Umbilical cord (tissue), 1 donor: ENCODE measurements at regions not wholly inside any gene's neighbourhood (a gene's known extent, or its start where the extent isn't known, plus 50 kb on each side); places are given as distances from the start of the nearest gene placed in this dataset.
"Not testable (repeated sequence)": the region's sequence is repeated elsewhere in the genome, so short reads cannot be mapped to it uniquely, and the experiment has no call there.

Experiments
- DNase-seq: peaks from one replicate; pipeline ENCODE4 v3.0.0-alpha.2; 2015; ENCODE audit warnings: low spot score

GRCh38 chr3:193954752-193955151 is 181.2 kb upstream of the HES1 start:
- DNase-seq, result no peak

GRCh38 chr3:193955719-193956118 is 180.2 kb upstream of the HES1 start:
- DNase-seq, result no peak

GRCh38 chr3:193959861-193960260 is 176.1 kb upstream of the HES1 start:
- no peak for DNase-seq

GRCh38 chr3:193960487-193961274 is 175.3 kb upstream of the HES1 start:
- DNase-seq, result peak; percentile 96

DNA sequence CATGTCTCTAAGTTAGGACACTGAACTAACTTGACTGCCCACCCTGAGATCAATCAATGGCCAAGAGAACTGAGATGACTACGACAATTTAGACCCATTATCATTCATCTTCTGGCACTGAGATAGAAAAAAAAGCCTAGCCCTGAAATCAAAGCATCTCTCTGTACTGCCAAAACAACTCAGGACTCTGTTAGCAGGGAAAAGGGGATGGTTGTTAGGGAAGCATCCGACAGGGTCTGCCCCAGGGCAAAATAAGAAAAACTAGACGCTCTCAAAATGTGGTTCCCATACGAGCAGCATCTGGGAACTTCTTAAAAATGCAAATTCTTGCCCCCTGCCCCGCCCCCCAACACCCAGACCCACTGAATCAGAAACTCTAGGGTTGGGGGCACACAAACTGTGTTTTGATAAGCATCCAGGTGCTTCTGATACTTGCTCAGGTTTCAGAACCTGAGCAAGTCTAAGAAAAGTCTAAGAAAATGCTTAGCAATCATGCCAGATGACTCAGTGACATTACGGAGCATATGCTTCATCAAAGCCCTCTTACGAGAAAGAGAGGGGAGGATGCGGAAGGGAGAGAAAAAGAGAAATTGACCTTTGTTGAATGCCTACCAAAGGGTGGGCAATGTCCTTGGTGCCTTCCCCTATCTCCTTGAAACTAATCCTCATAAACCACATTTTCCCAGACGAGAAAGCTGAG is 172.8 kb upstream of the HES1 start:
- peak; percentile 60 for DNase-seq

- DNase-seq, result no peak
Observed at GRCh38 chr3:193963808-193964516, 172.0 kb upstream of the HES1 start.

DNA sequence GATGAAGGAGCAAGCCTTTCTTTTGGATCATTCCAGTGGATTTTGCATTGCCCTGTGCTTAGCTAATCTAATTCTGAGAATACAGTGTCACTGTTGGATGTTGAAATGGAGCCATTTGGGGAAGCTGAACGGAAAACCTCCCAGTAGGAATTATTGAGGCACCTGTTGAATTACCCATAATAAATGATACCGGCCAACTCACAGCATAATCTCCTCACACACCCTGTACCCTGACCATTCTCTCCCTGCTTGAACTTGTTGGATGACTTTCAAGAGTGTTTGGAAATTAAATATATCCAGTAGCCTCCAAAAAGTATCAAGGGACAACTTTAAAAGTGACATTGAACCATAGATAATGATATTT is 171.4 kb upstream of the HES1 start:
- DNase-seq, result no peak

- no peak for DNase-seq
Observed at GRCh38 chr3:193968380-193968974, 167.5 kb upstream of the HES1 start.

- not testable (repeated sequence) for DNase-seq
Observed at GRCh38 chr3:193970131-193970772, 165.7 kb upstream of the HES1 start.

GRCh38 chr3:193970773-193971206 is 165.2 kb upstream of the HES1 start:
- DNase-seq, result peak; percentile 47

GRCh38 chr3:193971261-193971751 is 164.6 kb upstream of the HES1 start:
- peak; percentile 82 for DNase-seq

DNA sequence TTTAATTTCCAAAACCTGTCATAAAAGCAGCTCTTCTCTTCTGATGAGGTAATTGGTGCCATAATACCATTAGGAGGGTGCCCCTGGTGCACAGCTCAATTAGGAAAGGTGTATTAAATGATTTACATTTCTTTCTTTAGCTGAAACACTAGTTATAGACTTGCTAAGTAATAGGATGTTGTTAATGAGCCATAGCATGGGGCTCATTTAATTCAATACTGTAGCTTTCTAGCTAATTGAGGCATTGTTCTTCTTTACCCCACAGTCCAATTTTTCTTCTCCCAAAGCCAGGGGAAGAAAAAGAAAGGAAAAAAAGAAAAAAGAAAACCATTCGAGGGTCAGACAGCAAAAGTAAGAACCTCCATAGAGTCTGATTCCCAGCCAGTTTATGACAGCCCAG is 164.0 kb upstream of the HES1 start:
- DNase-seq, result no peak

- DNase-seq, result peak; percentile 80
Observed at GRCh38 chr3:193972832-193973231, 163.1 kb upstream of the HES1 start.

DNA sequence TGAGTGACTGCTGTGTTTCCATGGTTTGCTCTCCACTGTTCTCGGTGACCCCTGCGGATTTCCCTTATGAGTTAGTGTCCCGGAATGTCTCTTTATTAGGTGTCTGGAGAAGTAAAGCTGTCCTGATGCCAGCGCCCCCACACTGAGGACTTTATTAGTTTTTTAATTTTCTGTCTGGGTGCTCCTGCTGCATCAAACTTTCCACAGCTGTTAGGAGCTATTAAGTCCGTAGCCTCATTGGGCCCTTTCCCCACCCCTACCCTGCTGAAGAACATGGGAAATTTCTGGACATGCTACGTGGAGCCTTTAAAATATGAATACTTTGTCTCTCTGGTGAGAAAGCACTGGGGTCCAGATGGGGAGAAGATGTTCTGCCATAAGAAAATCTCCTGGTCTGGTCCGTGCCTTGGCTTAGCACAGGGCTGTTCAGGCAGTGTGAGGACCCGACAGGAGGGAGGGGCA is 161.7 kb upstream of the HES1 start:
- peak; percentile 78 for DNase-seq

- peak; percentile 44 for DNase-seq
Observed at GRCh38 chr3:193974671-193975535, 161.0 kb upstream of the HES1 start.

DNA sequence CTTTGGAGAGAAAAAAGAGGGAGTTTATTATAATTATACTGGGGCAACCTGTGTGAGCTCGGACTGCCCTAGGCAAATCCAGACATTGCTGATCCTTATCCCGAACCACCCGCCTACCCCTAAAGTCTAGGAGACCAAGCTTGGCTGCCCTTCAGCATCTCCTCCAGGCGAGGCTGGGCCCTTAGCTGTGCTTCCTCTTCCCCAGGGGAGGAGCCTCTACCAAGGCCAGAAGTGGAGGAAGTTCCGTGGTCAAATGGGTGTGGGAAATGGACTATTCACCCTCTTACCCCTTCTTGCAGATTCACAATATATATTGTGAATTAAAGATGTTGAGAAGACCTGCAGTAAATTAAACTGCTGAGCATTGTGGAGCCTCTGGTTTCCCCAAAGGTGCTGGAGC is 158.3 kb upstream of the HES1 start:
- no peak for DNase-seq

DNA sequence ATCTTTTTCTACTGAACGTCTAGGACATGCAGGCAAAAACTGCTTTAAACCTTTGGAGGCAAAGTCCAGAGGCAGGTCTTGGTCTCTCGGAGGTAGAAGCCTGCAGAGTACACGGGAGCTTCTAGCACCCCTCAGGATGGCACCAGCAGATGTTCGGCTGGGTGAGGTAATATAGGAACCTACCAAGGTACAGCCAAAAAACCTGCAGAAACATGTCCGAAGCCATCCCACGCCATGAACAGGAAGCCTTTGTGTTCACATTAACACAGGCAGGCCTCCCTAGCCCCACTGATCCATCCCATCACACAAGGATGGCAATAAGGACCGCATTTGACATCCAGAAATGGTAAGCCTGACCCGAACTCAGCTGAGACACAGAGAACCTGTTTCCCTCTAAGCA is 157.9 kb upstream of the HES1 start:
- no peak for DNase-seq

- DNase-seq, result no peak
Observed at GRCh38 chr3:193978486-193978885, 157.5 kb upstream of the HES1 start.

GRCh38 chr3:193980326-193980725 is 155.6 kb upstream of the HES1 start:
- DNase-seq, result peak; percentile 83

DNA sequence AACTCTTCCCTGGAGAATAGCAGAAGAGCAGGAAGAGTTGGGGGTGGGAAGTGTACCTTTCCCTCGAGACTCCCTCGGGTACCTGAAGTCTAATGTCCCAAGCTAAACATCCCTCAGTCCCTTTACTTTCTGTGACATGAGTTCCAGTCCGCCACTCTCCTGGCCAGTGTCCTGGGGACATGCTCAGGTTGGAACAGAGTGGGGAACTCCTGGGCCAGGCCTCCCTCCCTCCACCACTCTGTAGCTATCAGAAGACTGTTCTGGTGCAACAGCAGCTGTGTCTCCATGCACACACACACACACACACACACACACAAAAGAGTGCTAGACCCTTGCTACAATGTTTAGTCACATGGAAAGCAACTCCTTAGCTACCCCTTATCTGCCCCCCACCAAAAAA is 155.0 kb upstream of the HES1 start:
- no peak for DNase-seq
